ENCODE measurements at regions not wholly inside any gene's neighbourhood (a gene's known extent, or its start where the extent isn't known, plus 50 kb on each side); places are given as distances from the start of the nearest gene placed in this dataset.
"Not testable (repeated sequence)": the region's sequence is repeated elsewhere in the genome, so short reads cannot be mapped to it uniquely, and the experiment has no call there.

DNA sequence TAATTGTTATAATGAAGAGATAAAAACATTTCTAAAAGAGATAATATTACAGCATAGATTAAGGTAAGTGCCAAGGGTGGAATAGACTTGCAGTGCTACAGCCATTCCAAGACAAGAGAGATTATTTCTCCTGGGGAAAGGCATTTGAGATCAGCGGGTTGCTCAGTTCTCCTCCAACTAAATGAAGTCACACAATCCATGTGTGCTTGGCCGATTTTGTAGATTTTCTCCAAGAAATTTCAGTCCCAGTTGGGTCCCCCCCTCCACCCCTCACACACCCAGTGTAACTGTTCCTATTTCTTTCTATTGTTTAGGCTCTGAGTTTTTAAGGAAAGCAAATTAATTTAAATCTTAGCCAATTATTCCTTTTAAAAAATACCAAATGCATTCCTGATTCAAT, 315.1 kb downstream of the GOLGA6L6 start:
- H3K36me3 Mint-ChIP-seq; H2AFZ ChIP-seq (ENCODE audit: insufficient read depth, low read depth, low read length, poor library complexity, severe bottlenecking); H3K9ac ChIP-seq (ENCODE audit: insufficient read depth, low read length, poor library complexity, severe bottlenecking); DNase-seq; H3K4me1 ChIP-seq (ENCODE audit: control insufficient read depth in 1 of 2, insufficient read depth in 2 of 2, low read length in 2 of 2); H3K4me3 Mint-ChIP-seq; intact Hi-C loops (cut with micrococcal nuclease); H3K27ac Mint-ChIP-seq; H3K27me3 ChIP-seq (ENCODE audit: control insufficient read depth in 2 of 2, insufficient read depth in 2 of 2, low read length in 2 of 2); H4K20me1 ChIP-seq (ENCODE audit: insufficient read depth, low read length); H3K36me3 ChIP-seq (replicated peaks in 1 of 2; ENCODE audit: control insufficient read depth in 1 of 2, insufficient read depth in 2 of 2, low read length in 2 of 2); H3K4me2 ChIP-seq (replicated peaks; ENCODE audit: extremely low read depth, low read length, poor library complexity, severe bottlenecking); H3K4me1 Mint-ChIP-seq; H3K27me3 Mint-ChIP-seq (ENCODE audit: low read depth in 3 of 3); H3K27ac ChIP-seq (ENCODE audit: low read depth in 1 of 2, low read length in 2 of 2); H3K4me3 ChIP-seq (replicated peaks in 1 of 3; ENCODE audit: low read depth in 2 of 3, low read length in 3 of 3); H3K79me2 ChIP-seq (ENCODE audit: insufficient read depth, low read length); H3K9me3 ChIP-seq (replicated peaks in 1 of 2; ENCODE audit: control insufficient read depth in 1 of 2, insufficient read depth in 1 of 2, low read length in 2 of 2): not testable (repeated sequence)
- no CpG with 5 or more reads among the region's 2 CpGs for WGBS (ENCODE audit: insufficient coverage)
- H3K9me3 Mint-ChIP-seq = peaks cover 0 to 14% (median 9%) of the 10 kb centered on the region in 7 donors

DNA sequence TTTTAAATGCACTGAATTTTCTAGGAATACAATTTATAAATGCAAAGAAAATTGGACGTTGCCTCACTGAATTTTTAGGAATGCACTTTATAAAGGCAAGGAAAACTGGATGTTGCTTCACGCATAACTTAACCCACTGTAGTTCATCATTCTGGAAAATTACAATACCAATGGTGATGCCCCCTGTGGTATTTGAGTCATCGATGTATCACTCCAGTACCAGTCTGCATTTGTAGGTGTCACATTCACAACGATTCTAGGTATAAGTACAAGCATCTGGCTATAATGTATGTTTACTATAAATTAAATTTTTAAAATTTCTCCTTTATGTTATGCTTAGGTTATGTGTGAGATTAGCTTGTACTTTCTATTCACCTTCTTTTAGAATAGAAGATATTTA, 320.5 kb downstream of the GOLGA6L6 start:
- H3K4me1 ChIP-seq (ENCODE audit: control insufficient read depth in 1 of 2, insufficient read depth in 2 of 2, low read length in 2 of 2); H3K27me3 ChIP-seq (ENCODE audit: control insufficient read depth in 2 of 2, insufficient read depth in 2 of 2, low read length in 2 of 2); H3K4me1 Mint-ChIP-seq; H3K27me3 Mint-ChIP-seq (ENCODE audit: low read depth in 3 of 3); H3K9me3 ChIP-seq (replicated peaks in 1 of 2; ENCODE audit: control insufficient read depth in 1 of 2, insufficient read depth in 1 of 2, low read length in 2 of 2); H4K20me1 ChIP-seq (ENCODE audit: insufficient read depth, low read length); intact Hi-C loops (cut with micrococcal nuclease); H3K27ac ChIP-seq (ENCODE audit: low read depth in 1 of 2, low read length in 2 of 2); H2AFZ ChIP-seq (ENCODE audit: insufficient read depth, low read depth, low read length, poor library complexity, severe bottlenecking); H3K4me3 Mint-ChIP-seq; DNase-seq; H3K36me3 ChIP-seq (replicated peaks in 1 of 2; ENCODE audit: control insufficient read depth in 1 of 2, insufficient read depth in 2 of 2, low read length in 2 of 2); H3K4me3 ChIP-seq (replicated peaks in 1 of 3; ENCODE audit: low read depth in 2 of 3, low read length in 3 of 3); H3K36me3 Mint-ChIP-seq; H3K4me2 ChIP-seq (replicated peaks; ENCODE audit: extremely low read depth, low read length, poor library complexity, severe bottlenecking); H3K9ac ChIP-seq (ENCODE audit: insufficient read depth, low read length, poor library complexity, severe bottlenecking); H3K27ac Mint-ChIP-seq; H3K79me2 ChIP-seq (ENCODE audit: insufficient read depth, low read length): not testable (repeated sequence)
- H3K9me3 Mint-ChIP-seq = peaks cover 0 to 17% (median 12%) of the 10 kb centered on the region in 7 donors
- 90% methylated on average over 1 of the region's 4 CpGs for WGBS (ENCODE audit: insufficient coverage)

DNA sequence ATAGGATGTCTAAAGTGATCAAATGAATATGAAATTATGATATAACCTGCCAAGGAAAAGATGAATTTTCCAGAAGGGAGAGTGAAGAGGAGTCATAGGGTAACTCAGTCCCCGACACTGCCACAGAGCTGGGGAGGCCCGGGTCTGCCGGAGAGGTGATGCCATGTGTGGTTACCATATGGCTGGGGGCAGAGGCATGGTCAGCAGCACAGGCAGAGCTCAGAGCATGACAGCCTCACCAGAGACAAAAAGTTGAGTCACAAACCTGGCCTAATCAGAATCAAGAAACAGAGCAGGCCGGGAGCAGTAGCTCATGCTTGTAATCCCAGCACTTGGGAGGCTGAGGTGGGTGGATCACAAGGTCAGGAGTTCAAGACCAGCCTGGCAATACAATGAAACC, 322.4 kb downstream of the GOLGA6L6 start:
- H4K20me1 ChIP-seq (ENCODE audit: insufficient read depth, low read length); H2AFZ ChIP-seq (ENCODE audit: insufficient read depth, low read depth, low read length, poor library complexity, severe bottlenecking); H3K36me3 ChIP-seq (replicated peaks in 1 of 2; ENCODE audit: control insufficient read depth in 1 of 2, insufficient read depth in 2 of 2, low read length in 2 of 2); H3K27ac ChIP-seq (ENCODE audit: low read depth in 1 of 2, low read length in 2 of 2); H3K4me3 Mint-ChIP-seq; H3K79me2 ChIP-seq (ENCODE audit: insufficient read depth, low read length); intact Hi-C loops (cut with micrococcal nuclease); H3K27me3 ChIP-seq (ENCODE audit: control insufficient read depth in 2 of 2, insufficient read depth in 2 of 2, low read length in 2 of 2); H3K4me2 ChIP-seq (replicated peaks; ENCODE audit: extremely low read depth, low read length, poor library complexity, severe bottlenecking); H3K27me3 Mint-ChIP-seq (ENCODE audit: low read depth in 3 of 3); DNase-seq; H3K27ac Mint-ChIP-seq; H3K4me1 Mint-ChIP-seq; H3K36me3 Mint-ChIP-seq; H3K4me1 ChIP-seq (ENCODE audit: control insufficient read depth in 1 of 2, insufficient read depth in 2 of 2, low read length in 2 of 2); H3K9me3 ChIP-seq (replicated peaks in 1 of 2; ENCODE audit: control insufficient read depth in 1 of 2, insufficient read depth in 1 of 2, low read length in 2 of 2); H3K4me3 ChIP-seq (replicated peaks in 1 of 3; ENCODE audit: low read depth in 2 of 3, low read length in 3 of 3); H3K9ac ChIP-seq (ENCODE audit: insufficient read depth, low read length, poor library complexity, severe bottlenecking): not testable (repeated sequence)
- WGBS (ENCODE audit: insufficient coverage) = 96% methylated on average over 4 of the region's 4 CpGs
- H3K9me3 Mint-ChIP-seq = peaks cover 0 to 17% (median 12%) of the 10 kb centered on the region in 7 donors

DNA sequence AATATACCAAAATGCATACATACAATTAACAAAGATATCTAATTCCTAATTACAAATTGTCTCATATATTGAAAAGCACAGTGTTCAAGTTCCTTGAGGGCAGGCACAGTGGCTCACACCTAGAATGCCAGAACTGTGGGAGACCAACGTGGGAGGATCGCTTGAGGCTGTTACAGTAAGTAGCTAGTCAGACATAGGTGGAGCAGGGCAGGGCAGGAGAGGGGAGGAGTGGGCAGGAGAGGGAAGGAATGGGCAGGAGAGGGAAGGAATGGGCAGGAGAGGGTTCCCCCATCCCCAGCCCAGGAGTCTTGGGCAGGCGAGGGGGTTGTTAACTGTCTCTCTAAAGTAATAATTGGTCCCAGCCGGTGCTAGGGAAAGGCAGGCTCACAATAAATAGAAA, 325.9 kb downstream of the GOLGA6L6 start:
- peaks cover 0 to 13% (median 8%) of the 10 kb centered on the region in 7 donors for H3K9me3 Mint-ChIP-seq
- H3K9ac ChIP-seq (ENCODE audit: insufficient read depth, low read length, poor library complexity, severe bottlenecking); H3K27me3 Mint-ChIP-seq (ENCODE audit: low read depth in 3 of 3); DNase-seq; H3K79me2 ChIP-seq (ENCODE audit: insufficient read depth, low read length); H3K4me1 Mint-ChIP-seq; H3K36me3 Mint-ChIP-seq; H3K27me3 ChIP-seq (ENCODE audit: control insufficient read depth in 2 of 2, insufficient read depth in 2 of 2, low read length in 2 of 2); H3K4me2 ChIP-seq (replicated peaks; ENCODE audit: extremely low read depth, low read length, poor library complexity, severe bottlenecking); H3K27ac ChIP-seq (ENCODE audit: low read depth in 1 of 2, low read length in 2 of 2); H3K4me3 ChIP-seq (replicated peaks in 1 of 3; ENCODE audit: low read depth in 2 of 3, low read length in 3 of 3); H3K9me3 ChIP-seq (replicated peaks in 1 of 2; ENCODE audit: control insufficient read depth in 1 of 2, insufficient read depth in 1 of 2, low read length in 2 of 2); H2AFZ ChIP-seq (ENCODE audit: insufficient read depth, low read depth, low read length, poor library complexity, severe bottlenecking); intact Hi-C loops (cut with micrococcal nuclease); H3K36me3 ChIP-seq (replicated peaks in 1 of 2; ENCODE audit: control insufficient read depth in 1 of 2, insufficient read depth in 2 of 2, low read length in 2 of 2); H3K4me1 ChIP-seq (ENCODE audit: control insufficient read depth in 1 of 2, insufficient read depth in 2 of 2, low read length in 2 of 2); H3K4me3 Mint-ChIP-seq; H4K20me1 ChIP-seq (ENCODE audit: insufficient read depth, low read length); H3K27ac Mint-ChIP-seq: not testable (repeated sequence)
- 91% methylated on average over 3 of the region's 4 CpGs for WGBS (ENCODE audit: insufficient coverage)

All from CD14-positive monocyte (primary cell).